ENCODE measurements at regions not wholly inside any gene's neighbourhood (a gene's known extent, or its start where the extent isn't known, plus 50 kb on each side); places are given as distances from the start of the nearest gene placed in this dataset.

- H3K4me1 ChIP-seq, result no peaks in the 10 kb centered on the region; the same call in 1 of the 2 replicates
- no peak for DNase-seq
- H3K36me3 ChIP-seq, result no peaks in the 10 kb centered on the region
- H3K27me3 ChIP-seq, result no peaks in the 10 kb centered on the region
- H3K9me3 ChIP-seq, result no peaks in the 10 kb centered on the region
- H3K4me3 ChIP-seq (ENCODE audit: low read depth, low read length), result no peak overlapping the region
- TF ChIP-seq CTCF (IDR thresholded peaks at IDR 0.05; ENCODE audit: low read depth, low read length), result no peak
Measured at GRCh38 chr4:107278791-107279483, 242.8 kb upstream of the DKK2 start.

- H3K9me3 ChIP-seq, result no peaks in the 10 kb centered on the region
- no peak overlapping the region for H3K4me3 ChIP-seq (ENCODE audit: low read depth, low read length)
- no peaks in the 10 kb centered on the region for H3K36me3 ChIP-seq
- no peak for DNase-seq
- TF ChIP-seq CTCF (IDR thresholded peaks at IDR 0.05; ENCODE audit: low read depth, low read length), result no peak
- H3K4me1 ChIP-seq, result no peaks in the 10 kb centered on the region; the same call in 1 of the 2 replicates
- no peaks in the 10 kb centered on the region for H3K27me3 ChIP-seq
Measured at GRCh38 chr4:107276052-107276451, 239.9 kb upstream of the DKK2 start.

- Histone ChIP-seq H3K4me1 (no peaks in the 10 kb centered on the region; the same call in 1 of the 2 replicates), H3K36me3 (no peaks in the 10 kb centered on the region), H3K4me3 (ENCODE audit: low read depth, low read length) (no peak overlapping the region), H3K27me3 (no peaks in the 10 kb centered on the region), H3K9me3 (no peaks in the 10 kb centered on the region)
- no peak for TF ChIP-seq CTCF (IDR thresholded peaks at IDR 0.05; ENCODE audit: low read depth, low read length)
- no peak for DNase-seq
Measured at GRCh38 chr4:107275225-107275624, 239.1 kb upstream of the DKK2 start.

DNA sequence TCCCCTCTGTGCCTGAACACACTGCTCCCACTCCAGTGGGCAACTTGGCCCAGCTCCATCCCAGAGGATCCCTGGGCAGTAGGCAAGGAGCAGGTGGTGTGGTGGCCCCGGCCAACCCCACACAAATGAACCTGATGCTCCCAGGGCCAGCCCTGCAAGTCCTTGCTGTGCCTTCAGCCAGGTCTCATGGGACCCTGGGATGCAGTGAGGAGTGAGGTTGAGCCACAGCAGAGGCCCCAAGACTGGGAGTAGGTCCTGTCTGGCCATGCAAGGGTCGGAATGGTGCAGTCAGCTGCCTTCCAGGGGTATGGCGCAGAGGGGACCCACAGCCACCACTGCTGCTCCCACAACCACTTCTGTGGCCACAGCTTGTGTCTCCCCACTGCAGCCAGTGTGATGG, 234.5 kb upstream of the DKK2 start:
- no peaks in the 10 kb centered on the region for H3K9me3 ChIP-seq
- no peaks in the 10 kb centered on the region for H3K36me3 ChIP-seq
- DNase-seq, result no peak
- H3K4me3 ChIP-seq (ENCODE audit: low read depth, low read length), result no peak overlapping the region
- H3K27me3 ChIP-seq, result no peaks in the 10 kb centered on the region
- no peaks in the 10 kb centered on the region; the same call in 1 of the 2 replicates for H3K4me1 ChIP-seq
- TF ChIP-seq CTCF (IDR thresholded peaks at IDR 0.05; ENCODE audit: low read depth, low read length), result no peak

DNA sequence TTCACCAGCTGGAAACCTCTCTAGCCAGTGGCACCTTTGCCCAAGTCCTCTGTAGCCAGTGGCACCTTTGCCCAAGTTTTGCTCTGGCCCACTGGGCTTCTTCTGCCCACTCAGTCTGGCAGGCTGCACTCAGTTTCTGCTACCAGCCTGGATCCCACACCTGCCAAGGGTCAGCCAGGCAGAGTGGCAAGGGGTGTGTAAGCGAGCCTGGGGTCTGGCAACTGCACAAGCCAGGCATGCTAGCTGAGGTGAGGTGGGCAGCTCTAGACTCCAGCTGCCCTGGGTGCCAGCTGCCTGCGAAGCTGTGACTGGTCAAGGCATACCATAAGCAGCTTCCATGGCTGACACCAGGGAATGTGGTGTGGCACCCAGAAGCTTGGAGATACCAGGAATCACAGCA, 233.1 kb upstream of the DKK2 start:
- Histone ChIP-seq H3K27me3 (no peaks in the 10 kb centered on the region), H3K36me3 (no peaks in the 10 kb centered on the region), H3K9me3 (no peaks in the 10 kb centered on the region), H3K4me3 (ENCODE audit: low read depth, low read length) (no peak overlapping the region), H3K4me1 (no peaks in the 10 kb centered on the region)
- TF ChIP-seq CTCF (IDR thresholded peaks at IDR 0.05; ENCODE audit: low read depth, low read length), result no peak
- DNase-seq, result no peak

GRCh38 chr4:107265859-107266258, 229.7 kb upstream of the DKK2 start:
- H3K4me3 ChIP-seq (ENCODE audit: low read depth, low read length), result no peak overlapping the region
- no peak for DNase-seq
- no peak for TF ChIP-seq CTCF (IDR thresholded peaks at IDR 0.05; ENCODE audit: low read depth, low read length)
- H3K27me3 ChIP-seq, result no peaks in the 10 kb centered on the region
- no peaks in the 10 kb centered on the region for H3K36me3 ChIP-seq
- no peaks in the 10 kb centered on the region for H3K4me1 ChIP-seq
- no peaks in the 10 kb centered on the region for H3K9me3 ChIP-seq

All from BE2C (cell line).